Activated T-cell treated with anti-CD3 and anti-CD28 coated beads, Interleukin-2, amount 50 U/mL, for 48 hours (primary cell): ENCODE measurements at regions not wholly inside any gene's neighbourhood (a gene's known extent, or its start where the extent isn't known, plus 50 kb on each side); places are given as distances from the start of the nearest gene placed in this dataset.

ENCODE experiments used
- DNase-seq, 2 experiments: peaks; one replicate each; pipeline ENCODE4 v3.0.0-alpha.2; 2020

DNA sequence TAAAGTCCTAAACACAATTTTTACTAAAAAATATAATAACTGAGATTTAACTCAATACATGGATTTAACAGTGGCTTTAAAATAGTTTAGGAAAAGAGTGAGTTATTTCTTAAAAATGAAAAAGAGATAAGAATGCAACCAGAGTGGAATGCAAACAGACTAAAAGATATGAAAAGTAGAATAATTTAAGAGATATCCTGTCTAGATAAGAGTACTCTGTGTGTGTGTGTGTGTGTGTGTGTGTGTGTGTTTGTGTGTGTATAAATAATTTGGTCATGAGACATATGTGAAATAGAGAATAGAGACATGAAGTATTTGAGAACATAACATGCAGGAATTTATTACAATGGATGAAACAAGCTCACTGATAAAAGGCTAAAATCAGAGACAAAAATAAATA, 986.9 kb upstream of the CHORDC1 start:
- no peak for DNase-seq

GRCh38 chr11:91209306-91209705, 986.5 kb upstream of the CHORDC1 start:
- no peak for DNase-seq

DNA sequence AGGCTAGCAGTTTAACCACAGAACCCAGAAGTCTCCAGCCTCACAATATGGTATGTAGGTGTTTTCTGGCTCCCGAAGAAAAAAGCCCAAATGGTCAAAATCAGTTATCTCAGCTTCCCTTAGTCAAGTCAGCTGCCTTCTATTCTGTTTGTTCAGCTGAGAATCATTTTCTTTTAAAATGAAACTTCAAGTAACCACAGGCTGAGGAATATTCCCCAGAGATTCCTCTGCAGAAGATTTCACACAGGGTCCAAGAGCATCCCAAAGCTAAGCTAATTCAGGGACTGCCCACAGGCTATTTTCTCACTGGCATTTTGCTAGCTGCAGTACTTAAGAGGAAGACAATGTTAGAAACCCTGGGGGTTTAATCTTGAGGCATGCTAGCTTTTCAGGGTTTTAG, 977.0 kb upstream of the CHORDC1 start:
- no peak for DNase-seq

DNA sequence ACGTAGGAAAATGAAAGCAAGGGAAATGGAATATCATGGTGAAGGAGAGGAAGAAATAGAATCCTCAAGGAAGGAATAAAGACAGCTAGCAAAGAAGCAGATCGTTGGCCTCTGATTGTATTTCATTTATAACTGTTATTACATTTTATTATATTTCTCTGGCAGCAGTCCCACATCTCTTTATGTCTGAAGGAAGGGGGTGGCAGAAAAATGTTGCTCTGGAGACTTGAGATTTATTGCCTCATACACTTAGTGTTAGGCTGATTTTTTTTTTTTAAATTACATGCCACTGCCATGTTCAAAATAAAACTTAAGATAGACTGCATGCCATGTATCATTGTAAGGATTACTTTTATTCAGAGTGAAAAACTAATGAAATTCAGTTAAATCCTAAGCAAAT, 971.7 kb upstream of the CHORDC1 start:
- DNase-seq: no peak

- no peak for DNase-seq
Observed at GRCh38 chr11:91188484-91188883, 965.6 kb upstream of the CHORDC1 start.

DNA sequence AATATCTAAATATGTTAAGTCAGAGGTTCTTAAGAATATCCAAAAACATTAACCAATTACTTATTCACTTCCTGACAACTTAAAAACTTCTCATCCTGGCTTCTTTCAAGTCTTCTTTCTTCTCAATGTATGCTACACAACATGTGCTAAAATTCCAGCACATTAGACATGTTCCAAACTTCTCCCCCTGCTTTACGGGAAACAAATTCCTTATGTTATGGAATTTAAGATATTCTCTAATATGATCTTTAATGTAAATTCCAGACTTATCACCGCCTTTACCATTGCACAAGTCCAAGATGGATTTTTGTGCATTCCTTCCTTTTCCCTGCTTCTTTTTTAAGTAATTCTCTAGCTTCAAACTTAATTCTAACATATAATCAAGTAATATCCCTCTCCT, 964.5 kb upstream of the CHORDC1 start:
- no peak for DNase-seq

DNA sequence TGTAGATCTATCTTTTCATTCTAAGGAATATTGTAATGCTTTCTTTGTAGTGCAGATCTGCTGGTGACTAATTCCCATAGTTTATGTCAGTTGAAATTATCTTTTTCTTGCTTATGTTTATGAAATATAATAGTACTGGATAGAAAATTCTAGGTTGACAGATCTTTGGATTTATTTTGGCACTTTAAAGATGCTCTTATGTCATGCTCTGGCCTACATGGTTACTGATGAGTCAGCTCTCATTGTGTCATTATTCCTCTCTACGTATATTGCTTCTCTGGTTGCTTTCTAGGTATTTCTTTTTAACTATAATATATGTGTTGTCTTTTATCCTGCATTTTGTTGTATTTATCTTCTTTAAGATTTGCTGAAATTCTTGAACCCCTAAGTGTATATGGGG, 955.5 kb upstream of the CHORDC1 start:
- no peak for DNase-seq

DNA sequence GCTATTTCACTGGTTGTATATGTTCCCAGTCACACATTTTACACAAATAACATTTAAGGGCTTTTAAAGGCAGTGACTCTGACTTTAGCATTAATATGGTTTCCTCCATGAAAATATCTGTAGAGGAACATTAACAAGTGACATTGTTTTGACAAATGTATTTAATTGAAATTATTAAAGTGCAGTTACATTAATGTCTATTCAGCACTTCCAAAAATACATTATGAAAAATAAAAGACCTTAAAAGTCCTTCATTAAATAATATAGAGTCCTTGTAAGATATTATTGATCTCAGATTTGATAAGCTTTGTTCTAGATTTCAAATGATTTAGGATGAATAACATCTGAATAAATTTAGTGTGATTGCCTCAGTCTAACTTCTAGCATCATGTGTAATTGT, 951.9 kb upstream of the CHORDC1 start:
- no peak for DNase-seq

DNA sequence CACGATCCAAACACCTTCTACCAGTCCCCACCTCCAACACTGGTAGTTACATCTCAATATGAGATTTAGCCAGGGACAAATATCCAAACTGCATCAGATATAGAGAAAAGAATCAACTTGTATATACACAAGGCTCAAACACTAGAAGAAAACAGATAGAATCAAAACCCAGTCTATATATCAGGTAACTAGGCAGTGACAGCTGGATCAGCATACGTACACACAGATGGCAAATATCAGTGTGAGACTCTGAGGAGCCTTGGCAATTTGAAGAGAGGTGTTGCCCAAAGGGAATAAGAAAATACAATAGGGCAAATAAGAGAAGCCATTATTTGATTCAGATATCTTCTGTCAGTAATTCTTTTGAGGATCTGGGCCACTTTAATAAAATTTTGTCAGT, 951.3 kb upstream of the CHORDC1 start:
- DNase-seq: no peak

GRCh38 chr11:91173701-91174100, 950.9 kb upstream of the CHORDC1 start:
- no peak for DNase-seq

DNA sequence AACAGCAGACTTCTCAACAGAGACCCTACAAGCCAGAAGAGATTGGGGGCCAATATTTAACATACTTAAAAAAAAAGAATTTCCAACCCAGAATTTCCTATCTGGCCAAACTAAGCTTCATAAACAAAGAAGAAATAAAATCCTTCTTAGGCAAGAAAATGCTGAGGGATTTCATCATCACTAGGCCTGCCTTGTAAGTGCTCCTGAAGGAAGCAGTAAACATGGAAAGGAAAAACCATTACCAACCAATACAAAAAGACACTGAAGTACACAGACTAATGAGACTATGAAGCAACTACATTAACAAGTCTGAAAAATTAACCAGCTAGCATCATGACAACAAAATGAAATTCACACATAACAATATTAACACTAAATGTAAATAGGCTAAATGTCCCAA, 947.9 kb upstream of the CHORDC1 start:
- DNase-seq: no peak

DNA sequence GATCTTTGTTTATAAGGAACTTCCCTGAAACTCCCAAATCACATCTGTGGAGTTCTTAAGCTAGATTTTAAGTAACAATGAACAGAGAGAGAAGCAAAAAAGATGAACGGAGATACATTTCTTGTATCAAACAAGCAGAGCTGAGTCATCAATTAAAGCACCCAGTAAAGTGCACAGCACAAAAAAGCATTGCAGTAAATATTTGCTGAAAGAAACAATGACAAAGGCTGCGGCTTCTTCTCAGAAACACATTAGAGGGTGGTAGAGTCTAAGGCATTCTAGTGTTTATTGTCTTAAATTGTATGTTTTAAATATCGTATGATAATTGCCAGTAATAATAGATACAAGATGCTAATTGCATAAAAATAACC, 941.6 kb upstream of the CHORDC1 start:
- no peak for DNase-seq

GRCh38 chr11:91163619-91164451, 941.0 kb upstream of the CHORDC1 start:
- DNase-seq: no peak

DNA sequence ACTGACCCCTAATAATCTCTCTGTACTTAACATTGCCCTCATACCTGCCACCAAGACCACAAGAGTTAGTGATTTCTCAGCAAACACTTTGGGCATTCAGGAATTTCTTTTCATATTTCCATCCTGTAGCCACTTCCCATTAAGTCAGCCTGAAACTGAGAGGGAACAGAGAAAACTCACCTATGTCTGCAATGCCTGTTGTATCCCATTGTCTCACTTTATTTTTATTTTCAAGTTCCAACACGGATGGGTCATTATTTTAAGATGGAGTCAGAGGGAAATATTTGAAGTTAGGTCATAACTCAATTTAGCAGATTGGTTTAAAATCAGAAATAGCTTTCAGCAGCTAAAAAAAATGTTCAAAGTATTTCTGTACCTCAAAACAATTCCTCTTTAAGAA, 937.8 kb upstream of the CHORDC1 start:
- no peak for DNase-seq

GRCh38 chr11:91158891-91159537, 936.2 kb upstream of the CHORDC1 start:
- no peak for DNase-seq

- DNase-seq: no peak
Observed at GRCh38 chr11:91158297-91158696, 935.4 kb upstream of the CHORDC1 start.

DNA sequence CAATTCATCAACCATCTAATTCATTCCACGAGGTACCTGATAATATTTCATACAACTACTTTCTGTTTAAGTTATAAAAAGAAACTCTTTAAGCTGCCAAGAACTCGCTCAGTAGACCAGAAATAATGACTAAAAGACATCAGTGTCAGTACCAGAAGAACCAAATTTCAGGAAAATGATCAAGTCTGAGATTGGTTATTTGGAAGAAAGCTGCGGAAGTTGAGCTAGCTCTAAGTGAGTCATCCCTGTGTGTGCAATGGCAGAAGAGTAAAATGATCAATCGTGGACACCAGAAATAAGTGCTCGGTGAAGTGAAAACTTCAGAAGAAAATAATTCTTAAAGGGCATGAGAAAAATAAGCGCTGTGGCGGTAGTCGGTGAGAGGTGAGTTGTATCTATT, 933.2 kb upstream of the CHORDC1 start:
- no peak for DNase-seq

DNA sequence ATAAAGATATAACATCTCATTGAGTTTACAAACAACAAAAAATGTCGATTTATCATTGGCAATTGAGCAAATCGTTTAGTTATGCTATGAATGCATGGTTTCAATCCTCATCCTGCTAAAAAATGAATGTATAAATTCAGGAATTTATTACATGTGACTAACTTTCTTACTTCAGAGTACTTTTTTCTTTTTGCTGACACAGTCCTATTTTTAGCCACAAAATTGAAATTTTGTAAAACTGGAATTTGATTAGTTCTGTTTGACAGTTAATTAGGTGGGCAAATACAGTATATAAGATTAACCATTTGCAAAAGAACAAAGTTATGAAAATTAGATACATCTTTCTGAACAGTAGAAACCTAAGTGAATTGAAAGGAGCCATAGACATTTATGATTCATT, 925.0 kb upstream of the CHORDC1 start:
- DNase-seq: no peak

- DNase-seq: no peak
Observed at GRCh38 chr11:91141655-91142054, 918.8 kb upstream of the CHORDC1 start.

GRCh38 chr11:91136631-91137030, 913.8 kb upstream of the CHORDC1 start:
- no peak for DNase-seq

DNA sequence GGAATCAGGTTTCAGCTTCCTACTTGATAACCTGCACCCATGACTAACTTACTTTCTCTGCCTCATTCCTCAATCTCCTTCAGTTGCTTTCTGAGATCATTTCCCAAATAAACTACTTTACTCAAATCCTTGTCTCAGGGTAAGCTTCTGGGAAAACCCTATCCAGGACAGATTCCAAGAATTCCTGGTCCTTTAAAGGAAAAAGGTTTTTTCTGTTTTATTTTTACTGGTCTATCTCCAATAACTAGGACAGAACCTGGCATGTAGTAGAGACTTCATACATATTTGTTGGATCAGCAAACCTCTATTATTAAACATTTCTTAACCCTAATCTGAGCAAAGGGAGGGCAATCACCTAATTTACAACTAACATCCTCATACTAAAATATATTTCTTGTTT, 910.5 kb upstream of the CHORDC1 start:
- DNase-seq: no peak

- DNase-seq: no peak
Observed at GRCh38 chr11:91129596-91129995, 906.7 kb upstream of the CHORDC1 start.

DNA sequence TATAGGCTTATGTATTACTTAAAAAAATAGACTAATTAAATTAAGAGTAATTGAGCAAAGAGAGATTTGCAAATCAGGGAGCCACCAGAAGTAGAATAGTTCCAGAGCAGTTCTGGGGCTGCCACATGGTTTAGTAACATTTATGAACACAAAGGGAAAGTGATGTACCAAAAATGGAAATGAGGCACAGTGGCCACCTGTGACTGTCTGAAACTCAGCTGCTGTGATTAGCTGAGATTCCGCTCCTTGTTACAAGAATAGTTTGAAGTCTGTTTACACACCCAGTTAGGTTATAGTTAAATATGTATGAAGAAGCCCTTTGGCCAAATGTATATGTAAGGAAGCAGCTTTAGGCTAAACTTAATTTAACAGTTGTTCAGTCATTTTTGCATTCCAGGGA, 901.5 kb upstream of the CHORDC1 start:
- DNase-seq: no peak

DNA sequence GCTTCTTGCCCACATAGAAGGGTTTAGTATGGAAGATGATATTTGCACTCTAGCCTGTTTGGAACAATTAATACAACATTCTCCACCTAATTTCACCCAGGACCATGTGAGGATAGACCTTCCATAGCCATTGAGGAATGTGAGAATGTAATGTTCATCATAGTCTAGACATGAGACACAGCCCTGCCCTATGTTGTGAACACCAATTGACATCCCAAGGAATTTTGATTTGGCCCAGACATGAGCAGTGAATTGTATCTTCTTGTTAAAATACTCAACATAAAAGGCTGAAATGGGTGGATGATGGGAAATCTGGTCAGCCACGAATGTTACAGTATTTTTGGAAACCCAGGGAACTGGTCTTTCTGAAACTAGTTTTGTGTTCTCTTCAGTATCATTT, 892.3 kb upstream of the CHORDC1 start:
- DNase-seq: no peak

DNA sequence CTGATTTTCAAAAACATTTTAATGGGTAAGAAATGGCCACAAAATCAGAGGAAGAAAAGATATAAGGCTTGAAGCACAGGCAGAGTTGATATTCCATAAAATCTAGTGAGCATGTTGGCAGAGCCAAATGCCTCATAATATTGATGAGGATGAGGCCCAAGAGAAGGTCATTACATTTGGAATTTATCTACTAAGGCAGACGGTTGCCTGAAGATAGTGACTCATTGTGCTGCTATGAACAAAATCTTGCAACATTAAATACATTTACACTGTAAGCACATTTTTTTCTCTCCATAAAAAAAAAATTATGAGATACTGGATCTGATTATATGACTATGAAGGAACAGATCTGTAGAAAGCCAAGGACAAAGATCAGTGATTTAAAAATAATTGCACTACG, 881.4 kb upstream of the CHORDC1 start:
- no peak for DNase-seq
